Upper lobe of left lung (tissue), 4 donors: ENCODE measurements at regions not wholly inside any gene's neighbourhood (a gene's known extent, or its start where the extent isn't known, plus 50 kb on each side); places are given as distances from the start of the nearest gene placed in this dataset.
"Not testable (repeated sequence)": the region's sequence is repeated elsewhere in the genome, so short reads cannot be mapped to it uniquely, and the experiment has no call there.

Experiments
- POLR2AphosphoS5 ChIP-seq, 2 donors: sonication (generic); formaldehyde crosslinking; IDR thresholded peaks; one replicate each; pipeline ENCODE4 v1.5.1; 2017; ENCODE audit warnings: antibody characterized with exemption in 2 of 2
- TF ChIP-seq, protein P1 (sequence below), 6 experiments: fragments of 450-650 bp in 4 of 6; fragments of 200-600 bp in 2 of 6; sonication (generic) in 2 of 6; IDR thresholded peaks; one replicate each; pipeline ENCODE4 v1.5.1; 2016 to 2019; ENCODE audit warnings: antibody characterized with exemption in 6 of 6

DNA sequence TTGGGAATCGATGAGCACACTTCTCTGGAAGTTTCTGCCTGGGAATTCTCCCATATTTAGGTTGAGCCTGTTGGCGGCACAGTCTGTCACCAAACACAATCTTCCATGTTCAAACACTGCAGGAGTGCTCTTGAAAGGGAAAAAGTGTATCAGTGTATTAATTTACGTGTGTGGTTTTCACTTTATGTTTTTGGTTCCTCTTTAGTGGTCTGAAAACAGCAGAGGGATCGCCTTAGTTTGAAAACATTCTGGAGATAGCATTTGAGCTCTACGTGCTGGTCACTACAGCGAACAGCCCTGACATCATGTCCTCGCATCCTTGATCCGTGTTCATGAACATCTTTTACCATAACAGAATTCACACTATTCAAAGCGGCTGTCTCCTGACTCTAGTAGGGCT, 57.3 kb upstream of the MTLN start:
- not testable (repeated sequence) for TF ChIP-seq POLR2AphosphoS5 (IDR thresholded peaks at IDR 0.05)
- TF ChIP-seq, protein P1, sequence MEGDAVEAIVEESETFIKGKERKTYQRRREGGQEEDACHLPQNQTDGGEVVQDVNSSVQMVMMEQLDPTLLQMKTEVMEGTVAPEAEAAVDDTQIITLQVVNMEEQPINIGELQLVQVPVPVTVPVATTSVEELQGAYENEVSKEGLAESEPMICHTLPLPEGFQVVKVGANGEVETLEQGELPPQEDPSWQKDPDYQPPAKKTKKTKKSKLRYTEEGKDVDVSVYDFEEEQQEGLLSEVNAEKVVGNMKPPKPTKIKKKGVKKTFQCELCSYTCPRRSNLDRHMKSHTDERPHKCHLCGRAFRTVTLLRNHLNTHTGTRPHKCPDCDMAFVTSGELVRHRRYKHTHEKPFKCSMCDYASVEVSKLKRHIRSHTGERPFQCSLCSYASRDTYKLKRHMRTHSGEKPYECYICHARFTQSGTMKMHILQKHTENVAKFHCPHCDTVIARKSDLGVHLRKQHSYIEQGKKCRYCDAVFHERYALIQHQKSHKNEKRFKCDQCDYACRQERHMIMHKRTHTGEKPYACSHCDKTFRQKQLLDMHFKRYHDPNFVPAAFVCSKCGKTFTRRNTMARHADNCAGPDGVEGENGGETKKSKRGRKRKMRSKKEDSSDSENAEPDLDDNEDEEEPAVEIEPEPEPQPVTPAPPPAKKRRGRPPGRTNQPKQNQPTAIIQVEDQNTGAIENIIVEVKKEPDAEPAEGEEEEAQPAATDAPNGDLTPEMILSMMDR (IDR thresholded peaks at IDR 0.05), result not testable (repeated sequence)
